ENCODE measurements at regions not wholly inside any gene's neighbourhood (a gene's known extent, or its start where the extent isn't known, plus 50 kb on each side); places are given as distances from the start of the nearest gene placed in this dataset.
"Not testable (repeated sequence)": the region's sequence is repeated elsewhere in the genome, so short reads cannot be mapped to it uniquely, and the experiment has no call there.

DNA sequence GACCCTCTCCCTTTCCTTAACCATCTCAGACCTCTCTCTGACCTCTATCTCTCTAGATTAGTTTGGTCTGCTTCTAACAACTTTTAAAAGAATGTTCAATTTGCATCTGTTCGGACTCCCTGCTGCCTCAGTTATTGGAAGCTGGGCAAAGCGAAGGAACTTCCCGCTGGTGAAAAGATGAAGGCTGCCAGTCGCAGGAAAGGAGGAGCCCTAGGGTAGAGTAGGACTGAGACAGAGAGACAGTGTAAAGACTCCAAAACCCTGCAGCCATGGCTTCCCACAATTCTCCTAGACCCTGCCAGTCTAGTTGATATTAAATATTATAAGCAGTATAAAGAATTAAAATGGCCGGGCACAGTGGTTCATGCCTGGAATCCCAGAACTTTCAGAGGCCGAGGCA lies 581.8 kb downstream of the EPM2A start:
- Histone ChIP-seq H3K27me3 (no peaks in the 10 kb centered on the region), H3K9me3 (no peaks in the 10 kb centered on the region), H3K4me3 (ENCODE audit: low read depth, low read length) (no peak overlapping the region), H3K36me3 (no peaks in the 10 kb centered on the region), H3K4me1 (no peaks in the 10 kb centered on the region; the same call in 1 of the 2 replicates)
- DNase-seq: no peak
- TF ChIP-seq, protein P1, sequence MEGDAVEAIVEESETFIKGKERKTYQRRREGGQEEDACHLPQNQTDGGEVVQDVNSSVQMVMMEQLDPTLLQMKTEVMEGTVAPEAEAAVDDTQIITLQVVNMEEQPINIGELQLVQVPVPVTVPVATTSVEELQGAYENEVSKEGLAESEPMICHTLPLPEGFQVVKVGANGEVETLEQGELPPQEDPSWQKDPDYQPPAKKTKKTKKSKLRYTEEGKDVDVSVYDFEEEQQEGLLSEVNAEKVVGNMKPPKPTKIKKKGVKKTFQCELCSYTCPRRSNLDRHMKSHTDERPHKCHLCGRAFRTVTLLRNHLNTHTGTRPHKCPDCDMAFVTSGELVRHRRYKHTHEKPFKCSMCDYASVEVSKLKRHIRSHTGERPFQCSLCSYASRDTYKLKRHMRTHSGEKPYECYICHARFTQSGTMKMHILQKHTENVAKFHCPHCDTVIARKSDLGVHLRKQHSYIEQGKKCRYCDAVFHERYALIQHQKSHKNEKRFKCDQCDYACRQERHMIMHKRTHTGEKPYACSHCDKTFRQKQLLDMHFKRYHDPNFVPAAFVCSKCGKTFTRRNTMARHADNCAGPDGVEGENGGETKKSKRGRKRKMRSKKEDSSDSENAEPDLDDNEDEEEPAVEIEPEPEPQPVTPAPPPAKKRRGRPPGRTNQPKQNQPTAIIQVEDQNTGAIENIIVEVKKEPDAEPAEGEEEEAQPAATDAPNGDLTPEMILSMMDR (IDR thresholded peaks at IDR 0.05; ENCODE audit: low read depth, low read length): no peak

DNA sequence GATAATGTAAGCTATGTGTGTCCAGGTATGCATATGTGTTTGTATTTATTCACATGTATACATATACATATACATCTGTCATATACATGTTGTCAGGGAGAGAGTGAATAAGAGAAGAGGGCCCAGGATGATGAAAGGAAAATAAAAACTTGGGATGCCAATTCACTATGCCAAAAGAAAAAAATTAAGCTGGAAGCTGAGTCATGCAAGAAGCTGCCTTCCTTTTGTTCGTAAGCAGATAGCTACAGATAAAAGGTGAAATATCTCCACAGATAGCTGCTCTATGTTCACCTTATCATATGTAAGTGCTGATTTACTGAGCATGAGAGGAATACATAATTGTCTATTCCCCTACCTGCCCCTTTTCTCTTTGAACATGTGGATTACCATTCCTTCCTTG lies 579.9 kb downstream of the EPM2A start:
- Histone ChIP-seq H3K4me3 (ENCODE audit: low read depth, low read length) (no peak overlapping the region), H3K36me3 (no peaks in the 10 kb centered on the region), H3K9me3 (no peaks in the 10 kb centered on the region; the same call in 1 of the 2 replicates), H3K27me3 (no peaks in the 10 kb centered on the region), H3K4me1 (no peaks in the 10 kb centered on the region; the same call in 1 of the 2 replicates)
- no peak for DNase-seq
- TF ChIP-seq, protein P1 (IDR thresholded peaks at IDR 0.05; ENCODE audit: low read depth, low read length): no peak

DNA sequence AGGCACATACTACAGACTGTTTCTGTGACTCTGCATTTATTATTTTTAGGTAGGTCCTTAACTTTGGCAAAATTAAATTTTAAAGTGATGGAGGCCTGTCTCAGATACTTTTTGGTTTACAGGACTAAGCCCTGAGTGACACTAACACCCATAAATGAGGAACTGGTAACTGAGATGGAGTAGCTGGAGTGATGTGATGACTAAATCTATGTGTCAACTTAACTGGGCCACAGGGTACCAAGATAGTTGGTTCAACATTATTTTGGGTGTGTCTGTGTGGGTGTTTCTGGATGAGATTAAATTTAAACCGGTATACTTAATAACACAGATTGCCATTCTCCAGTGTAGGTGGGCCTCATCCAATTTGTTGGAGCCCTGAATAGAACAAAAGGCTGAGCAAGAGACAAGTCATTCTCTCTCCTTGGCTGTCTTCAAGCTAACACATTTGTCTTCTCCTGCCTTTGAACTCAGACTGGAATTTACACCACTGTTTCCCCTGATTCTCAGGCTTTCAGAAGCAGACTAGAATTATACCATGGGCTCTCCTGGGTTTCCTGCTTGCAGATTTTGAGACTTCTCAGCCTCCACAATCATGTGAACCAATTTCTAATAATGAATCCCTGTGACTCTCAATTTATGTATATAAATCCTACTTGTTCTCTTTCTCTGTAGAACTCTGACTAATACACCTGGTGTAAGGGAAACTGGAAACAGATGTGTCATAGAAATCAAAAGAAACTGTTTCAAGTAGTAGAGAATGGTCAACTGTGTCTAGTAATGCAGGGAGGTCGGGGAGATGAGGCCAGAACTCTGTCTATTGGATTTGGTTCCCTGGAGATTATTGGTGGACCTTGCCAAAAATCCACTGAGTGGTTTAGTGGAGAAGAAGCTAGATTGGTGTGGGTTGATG lies 579.2 kb downstream of the EPM2A start:
- TF ChIP-seq, protein P1 (IDR thresholded peaks at IDR 0.05; ENCODE audit: low read depth, low read length): no peak
- no peaks in the 10 kb centered on the region for H3K36me3 ChIP-seq
- DNase-seq: no peak

DNA sequence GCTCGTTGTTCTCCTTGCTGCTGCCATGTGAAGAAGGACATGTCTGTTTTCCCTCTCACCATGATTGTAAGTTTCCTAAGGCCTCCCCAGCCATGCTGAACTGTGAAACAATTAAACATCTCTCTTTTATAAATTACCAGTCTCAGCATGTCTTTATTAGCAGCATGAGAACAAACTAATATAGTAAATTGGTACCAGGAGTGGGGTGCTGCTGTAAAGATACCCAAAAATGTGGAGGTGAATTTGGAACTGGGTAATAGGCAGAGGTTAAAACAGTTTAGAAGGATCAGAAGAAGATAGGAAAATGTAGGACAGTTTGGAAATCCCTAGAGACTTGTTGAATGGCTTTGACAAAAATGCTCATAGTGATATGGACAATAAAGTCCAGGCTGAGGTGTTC lies 576.7 kb downstream of the EPM2A start:
- H3K36me3 ChIP-seq; DNase-seq; H3K27me3 ChIP-seq; H3K9me3 ChIP-seq; H3K4me3 ChIP-seq (ENCODE audit: low read depth, low read length); H3K4me1 ChIP-seq: not testable (repeated sequence)

More for the DNA sequence above, 579.2 kb downstream of the EPM2A start:
- no peaks in the 10 kb centered on the region; the same call in none of the 2 replicates for H3K9me3 ChIP-seq
- H3K4me3 ChIP-seq (ENCODE audit: low read depth, low read length): no peak overlapping the region
- H3K4me1 ChIP-seq: no peaks in the 10 kb centered on the region; the same call in 1 of the 2 replicates
- no peaks in the 10 kb centered on the region for H3K27me3 ChIP-seq

DNA sequence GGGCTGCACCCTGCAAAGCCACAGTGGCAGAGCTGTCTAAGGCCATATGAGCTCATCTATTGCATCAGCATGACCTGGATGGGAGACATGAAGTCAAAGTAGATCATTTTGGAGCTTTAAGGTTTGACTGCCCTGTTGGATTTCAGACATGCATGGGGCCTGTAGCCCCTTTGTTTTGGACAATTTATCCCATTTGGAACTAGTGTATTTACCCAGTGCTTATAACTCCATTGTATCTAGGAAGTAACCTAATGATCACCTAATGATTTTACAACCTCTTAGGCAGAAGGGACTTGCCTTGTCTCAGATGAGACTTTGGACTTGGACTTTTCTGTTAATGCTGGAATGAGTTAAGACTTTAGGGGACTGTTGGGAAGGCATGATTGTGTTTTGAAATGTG lies 575.4 kb downstream of the EPM2A start:
- no peaks in the 10 kb centered on the region; the same call in 1 of the 2 replicates for H3K4me1 ChIP-seq
- no peaks in the 10 kb centered on the region for H3K36me3 ChIP-seq
- H3K9me3 ChIP-seq: no peaks in the 10 kb centered on the region; the same call in none of the 2 replicates
- DNase-seq: no peak
- no peak overlapping the region for H3K4me3 ChIP-seq (ENCODE audit: low read depth, low read length)
- no peaks in the 10 kb centered on the region for H3K27me3 ChIP-seq
- TF ChIP-seq, protein P1 (IDR thresholded peaks at IDR 0.05; ENCODE audit: low read depth, low read length): no peak

DNA sequence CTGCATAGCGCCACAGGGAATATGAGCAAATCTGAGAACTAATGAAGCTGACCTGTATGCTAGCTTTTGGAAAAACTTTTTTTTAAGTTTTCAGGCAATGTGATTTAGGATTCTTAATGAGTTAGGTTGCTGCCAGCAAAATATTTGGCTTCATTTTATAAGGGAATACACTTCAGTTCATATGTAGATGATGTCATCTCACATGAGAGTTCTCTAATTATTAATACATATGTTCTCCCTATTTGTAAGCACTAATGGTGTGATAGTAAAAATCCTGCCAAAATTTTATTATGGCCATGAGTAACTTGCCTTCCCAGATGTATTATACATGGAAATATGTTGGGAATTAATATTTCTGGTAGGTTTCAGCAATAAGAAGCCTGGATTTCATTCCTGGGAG lies 573.8 kb downstream of the EPM2A start:
- Histone ChIP-seq H3K27me3 (no peaks in the 10 kb centered on the region), H3K4me1 (no peaks in the 10 kb centered on the region; the same call in 1 of the 2 replicates), H3K4me3 (ENCODE audit: low read depth, low read length) (no peak overlapping the region), H3K36me3 (no peaks in the 10 kb centered on the region), H3K9me3 (no peaks in the 10 kb centered on the region; the same call in none of the 2 replicates)
- no peak for DNase-seq
- TF ChIP-seq, protein P1 (IDR thresholded peaks at IDR 0.05; ENCODE audit: low read depth, low read length): no peak
